ENCODE measurements at regions not wholly inside any gene's neighbourhood (a gene's known extent, or its start where the extent isn't known, plus 50 kb on each side); places are given as distances from the start of the nearest gene placed in this dataset.
A peak's percentile ranks its signal among the peaks of the same experiment; 100 is the strongest.

- DNase-seq = no peak
Observed at GRCh38 chr3:94179059-94179458, 116.2 kb downstream of the NSUN3 start.

DNA sequence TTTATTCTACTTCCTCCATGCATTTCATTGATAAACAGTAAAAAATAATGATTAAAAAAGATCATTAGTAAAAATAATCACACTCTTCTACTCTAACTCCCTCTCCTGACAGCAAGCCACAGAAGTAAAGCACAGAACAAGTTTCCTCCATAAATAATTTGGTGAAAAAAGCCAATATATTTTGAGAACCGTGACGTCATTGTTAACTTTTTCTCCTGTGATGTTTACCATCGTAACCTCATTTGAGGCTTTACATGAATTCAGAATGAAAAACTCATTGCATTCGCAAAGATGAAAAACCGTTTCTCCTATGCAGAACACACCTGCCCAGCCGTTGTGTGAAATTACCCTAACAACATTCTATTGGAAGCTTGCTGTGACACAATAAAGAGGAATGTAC is 120.7 kb downstream of the NSUN3 start:
- no peak for DNase-seq

DNA sequence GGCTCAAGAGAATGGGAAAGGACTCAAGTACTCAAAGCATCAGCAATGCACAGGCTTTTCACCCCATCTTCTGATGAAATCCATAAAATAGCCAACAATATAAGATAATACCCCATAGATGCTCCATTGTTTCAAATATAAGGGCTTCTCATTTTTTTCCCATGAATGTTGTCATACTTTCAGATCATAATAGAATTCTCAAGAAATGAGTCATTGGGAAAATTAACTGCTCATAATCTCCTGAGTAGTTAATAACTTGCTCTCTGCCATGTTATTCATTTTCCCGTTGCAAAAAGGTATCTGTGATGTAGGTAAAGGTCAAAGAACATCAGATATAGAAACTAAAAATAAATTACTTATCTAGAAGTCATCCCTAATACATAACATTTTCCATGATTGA is 121.9 kb downstream of the NSUN3 start:
- no peak for DNase-seq

GRCh38 chr3:94185753-94186152 is 122.9 kb downstream of the NSUN3 start:
- no peak for DNase-seq

GRCh38 chr3:94187697-94188096 is 124.8 kb downstream of the NSUN3 start:
- DNase-seq = no peak

- no peak for DNase-seq
Observed at GRCh38 chr3:94195381-94195780, 132.5 kb downstream of the NSUN3 start.

DNA sequence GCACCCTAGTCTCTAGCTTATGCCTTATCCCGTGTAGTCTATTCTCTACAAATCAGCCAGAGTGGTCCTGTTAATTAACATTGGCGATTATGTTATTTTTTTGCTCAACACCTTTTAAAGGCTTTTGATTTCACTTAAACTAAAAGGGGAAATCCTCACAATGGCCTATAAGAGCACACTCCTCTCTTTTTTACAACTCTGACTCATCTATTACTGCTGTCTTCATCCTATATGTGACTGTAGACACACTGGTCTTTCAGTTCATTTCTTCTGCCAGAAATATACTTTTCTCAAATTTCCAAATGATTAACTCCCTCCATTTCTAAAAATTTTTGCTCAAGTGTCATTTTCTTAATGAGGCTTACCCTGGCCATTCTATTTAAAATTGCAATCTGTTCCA is 143.4 kb downstream of the NSUN3 start:
- DNase-seq = no peak

DNA sequence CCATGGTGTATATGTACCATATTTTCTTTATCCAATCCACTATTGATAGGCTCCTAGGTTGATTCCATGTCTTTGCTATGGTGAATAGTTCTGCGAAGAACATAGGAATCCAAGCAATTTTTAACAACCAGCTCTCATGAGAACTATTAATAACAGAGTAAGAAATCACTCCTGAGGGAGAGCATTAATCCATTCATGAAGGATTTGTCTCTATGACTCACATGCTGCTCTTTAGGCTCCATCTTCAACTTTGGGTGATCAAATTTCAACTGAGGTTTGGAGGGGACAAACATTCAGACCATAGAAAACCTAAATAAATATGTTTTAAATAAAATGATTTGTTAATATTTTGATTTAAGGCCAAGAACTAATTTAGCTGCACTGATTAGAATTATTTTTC is 147.4 kb downstream of the NSUN3 start:
- no peak for DNase-seq

DNA sequence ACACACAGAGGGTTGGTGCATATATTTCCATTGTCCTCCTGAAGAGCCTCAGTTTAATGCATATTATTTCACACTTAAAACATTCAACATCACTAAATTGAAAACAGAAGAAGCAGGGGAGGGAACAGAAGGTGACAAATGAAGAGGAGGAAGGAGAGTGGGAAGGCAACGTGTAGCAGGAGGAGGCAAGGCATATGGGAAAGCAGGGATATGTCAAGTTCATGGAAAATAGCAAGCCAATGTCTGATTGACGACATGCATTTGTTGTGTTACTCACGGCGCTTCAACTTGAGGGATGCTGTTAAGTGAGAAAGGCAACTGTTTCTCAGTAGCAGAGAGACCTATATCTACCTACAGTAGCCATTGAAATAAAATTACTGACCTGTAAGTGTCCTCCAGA is 154.5 kb downstream of the NSUN3 start:
- no peak for DNase-seq

DNA sequence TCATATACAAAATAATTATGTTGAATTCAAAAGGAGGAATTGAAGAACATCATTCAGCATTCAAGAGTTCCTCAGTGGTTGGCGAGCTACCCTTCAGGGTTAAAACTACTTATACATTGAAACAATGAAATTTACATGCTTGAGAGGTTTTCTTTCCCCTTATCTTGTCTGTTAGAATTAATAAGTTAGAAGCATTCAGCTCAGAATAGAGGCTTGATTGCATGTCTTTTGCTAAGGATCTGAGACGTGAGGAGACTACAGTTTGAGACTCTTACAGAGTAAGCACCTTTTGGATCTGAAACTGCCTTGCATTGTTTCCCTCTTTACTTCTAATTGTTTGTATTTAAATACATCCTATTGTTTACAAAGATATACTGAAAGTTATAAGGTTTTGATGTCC is 157.6 kb downstream of the NSUN3 start:
- DNase-seq = no peak

DNA sequence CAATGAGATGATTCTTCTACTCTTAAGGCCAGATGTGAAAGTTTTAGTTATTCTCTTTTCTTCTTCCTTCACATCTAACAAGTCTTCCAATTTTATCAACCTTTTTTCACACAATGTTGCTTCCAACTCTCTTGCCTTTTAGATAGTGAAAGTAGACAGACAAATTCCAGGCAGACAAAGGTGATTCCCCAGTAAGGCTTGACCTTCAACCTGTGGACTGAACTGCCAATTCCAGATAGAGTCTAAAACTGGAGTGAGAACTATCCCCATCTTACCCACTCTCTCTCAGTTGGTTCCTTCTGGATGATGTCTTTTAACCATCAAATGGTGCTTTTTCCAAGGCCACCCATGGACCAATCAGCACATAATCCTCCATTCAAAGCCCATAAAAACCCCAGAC is 159.0 kb downstream of the NSUN3 start:
- DNase-seq = no peak

DNA sequence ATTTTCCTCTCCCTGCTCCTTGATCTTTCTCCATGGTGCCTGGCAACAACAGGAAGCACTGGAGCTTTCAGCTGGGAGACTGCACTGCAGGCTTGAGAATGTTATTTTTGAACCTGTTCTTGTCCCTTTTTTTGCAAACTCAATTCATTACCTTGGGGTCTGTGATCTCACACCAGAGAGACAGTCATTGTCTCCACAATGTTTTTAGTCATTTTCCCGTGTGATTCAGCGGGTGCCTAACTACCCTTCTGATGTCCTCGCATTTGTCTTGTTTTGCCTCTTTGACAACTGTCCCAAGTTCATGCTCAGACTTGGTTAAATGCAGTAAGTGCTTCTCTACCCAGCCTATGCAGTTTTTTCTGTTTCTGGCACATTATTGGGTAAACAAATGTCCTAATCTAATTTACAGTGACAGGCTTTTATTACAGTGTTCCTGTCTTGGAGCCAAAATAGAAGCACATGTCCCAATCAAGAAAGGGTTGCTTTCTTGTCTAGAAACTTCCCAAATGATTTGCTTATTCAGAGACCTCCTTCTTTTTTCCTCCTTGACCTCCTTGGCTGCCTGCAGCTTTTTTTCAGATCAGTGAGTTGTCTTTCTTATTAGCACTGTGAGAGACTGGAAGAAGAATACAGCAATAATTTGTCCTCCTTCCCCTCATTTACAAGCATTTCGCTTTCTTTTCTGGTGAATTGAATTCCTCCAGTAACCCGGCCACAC is 162.4 kb downstream of the NSUN3 start:
- DNase-seq = no peak

GRCh38 chr3:94226078-94226477 is 163.2 kb downstream of the NSUN3 start:
- no peak for DNase-seq

- DNase-seq = no peak
Observed at GRCh38 chr3:94232921-94233320, 170.1 kb downstream of the NSUN3 start.

GRCh38 chr3:94234177-94234788 is 171.4 kb downstream of the NSUN3 start:
- DNase-seq = peak in 1 of 2 experiments; percentile 8

DNA sequence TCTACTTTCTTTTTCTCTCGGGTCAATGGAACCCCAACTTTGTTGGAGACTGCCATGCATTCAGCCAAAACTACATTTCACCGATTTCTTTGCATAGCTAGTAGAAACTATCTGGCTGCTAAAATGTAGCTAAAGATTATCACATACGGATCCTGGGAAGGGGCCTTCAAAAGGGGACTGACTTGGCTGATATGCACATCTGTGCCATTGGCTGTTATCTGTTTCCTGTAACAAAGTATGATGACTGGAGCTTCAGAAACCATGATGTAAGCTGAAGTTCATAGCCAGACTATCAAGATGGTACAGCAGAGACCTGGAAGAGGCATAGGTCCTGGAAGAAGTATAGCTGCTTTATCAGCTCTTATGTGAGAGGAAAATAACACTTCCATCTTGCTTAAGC is 179.1 kb downstream of the NSUN3 start:
- DNase-seq = no peak

- no peak for DNase-seq
Observed at GRCh38 chr3:94246171-94246570, 183.3 kb downstream of the NSUN3 start.

GRCh38 chr3:94248042-94248441 is 185.2 kb downstream of the NSUN3 start:
- no peak for DNase-seq

DNA sequence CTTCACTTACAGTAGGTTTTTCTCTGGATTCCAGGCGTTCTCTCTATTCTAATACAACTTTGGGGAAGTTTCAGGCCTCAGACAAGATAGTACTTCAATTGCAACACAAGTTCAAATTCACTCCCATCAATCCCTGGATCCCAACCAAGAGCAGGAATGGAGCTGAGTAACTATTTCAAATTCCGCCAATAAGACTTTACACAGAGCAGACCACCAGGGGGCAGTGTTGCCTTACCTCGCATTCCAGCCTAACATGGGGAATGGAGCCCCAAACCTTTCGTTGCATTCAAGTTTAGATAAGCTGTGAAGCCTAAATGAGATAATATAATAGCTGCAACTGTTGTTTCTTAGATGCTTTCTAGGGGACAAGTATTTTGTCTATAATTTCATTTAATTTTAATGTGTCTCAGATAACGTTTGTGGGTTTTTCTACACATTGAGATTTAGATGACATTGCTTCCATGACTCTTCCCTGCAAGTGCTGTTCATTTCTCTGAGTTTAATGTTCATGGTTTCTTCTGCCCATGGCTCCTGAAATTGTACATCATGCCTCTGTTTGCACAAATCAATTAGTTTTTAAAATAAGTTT is 186.7 kb downstream of the NSUN3 start:
- DNase-seq = peak; percentile 73 to 78

GRCh38 chr3:94251566-94251965 is 188.7 kb downstream of the NSUN3 start:
- no peak for DNase-seq

DNA sequence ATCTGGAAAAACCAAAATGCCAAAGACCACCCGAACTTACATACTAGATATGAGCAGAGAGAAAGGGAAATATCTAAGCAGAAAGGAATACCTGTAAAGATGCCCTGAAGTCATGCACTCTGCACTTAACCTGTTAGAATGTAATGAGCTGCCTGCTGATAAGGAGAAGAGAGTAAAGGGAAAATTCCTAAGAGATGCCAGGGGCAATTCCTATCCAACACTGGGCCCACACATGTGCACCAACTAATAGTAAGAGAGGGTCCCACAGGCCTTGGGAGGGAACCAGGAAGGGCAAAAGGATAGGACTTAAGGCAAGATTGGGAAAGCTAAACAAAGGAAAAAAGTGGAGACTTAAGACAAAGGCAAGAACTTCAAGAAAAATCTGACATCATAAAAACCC is 189.5 kb downstream of the NSUN3 start:
- DNase-seq = no peak

DNA sequence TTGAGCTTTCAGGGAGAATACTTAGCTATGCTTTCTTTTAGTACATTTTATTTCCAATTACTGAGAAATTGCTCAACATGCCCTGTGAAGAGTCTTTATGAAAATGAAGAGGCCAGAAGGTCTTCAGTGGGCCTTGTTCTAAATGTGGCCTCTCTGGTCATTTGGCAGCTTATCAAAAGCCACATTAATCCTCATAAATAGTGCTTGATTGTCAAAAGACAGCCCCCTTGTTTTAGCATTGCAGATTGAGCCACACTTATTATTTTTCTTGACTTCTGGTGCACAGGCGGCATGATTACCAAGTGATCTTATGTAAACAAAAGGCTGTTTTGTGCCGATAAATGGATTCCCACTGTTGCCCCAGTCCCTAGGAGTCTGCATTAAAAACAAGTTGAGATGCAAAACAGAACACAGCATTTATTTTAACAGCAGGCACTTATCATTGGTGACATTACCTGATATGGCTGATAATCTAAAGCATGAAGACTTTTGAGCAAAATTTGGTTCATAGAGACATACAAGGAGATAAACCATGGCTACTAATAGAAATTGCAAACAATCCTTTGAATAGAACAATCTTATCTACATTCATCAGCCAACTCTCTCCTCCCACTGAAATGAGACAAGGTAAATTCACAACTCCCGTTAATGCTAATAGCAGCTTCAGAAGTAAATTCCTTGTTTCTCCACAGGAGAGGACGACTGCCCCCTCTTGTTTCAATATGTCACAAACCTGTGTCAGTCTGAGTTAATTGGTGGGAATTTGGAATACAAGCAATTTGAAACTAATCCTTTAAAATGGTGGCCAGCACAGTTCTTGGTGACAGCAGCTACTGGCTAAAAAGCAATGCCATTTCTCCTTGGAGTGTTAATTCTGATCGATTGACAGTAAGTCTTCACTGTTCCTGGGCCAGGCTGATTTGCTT is 194.3 kb downstream of the NSUN3 start:
- DNase-seq = no peak

- no peak for DNase-seq
Observed at GRCh38 chr3:94258851-94259250, 196.0 kb downstream of the NSUN3 start.

All from activated CD4-positive, alpha-beta T cell treated with anti-CD3 and anti-CD28 coated beads, Interleukin-2, amount 50 U/mL, for 48 hours (primary cell).